SK-N-SH (cell line): ENCODE measurements at regions not wholly inside any gene's neighbourhood (a gene's known extent, or its start where the extent isn't known, plus 50 kb on each side); places are given as distances from the start of the nearest gene placed in this dataset.

Experiments
- CTCF ChIA-PET: fragments of 300-600, 350-600 bp; formaldehyde crosslinking; extraction: SDS; loops from one replicate; lab custom pipeline; 2021; lab: Yijun Ruan, JAX
- POLR2A ChIA-PET: fragments of 350-600 bp; sonication (Branson Sonifier 250); formaldehyde crosslinking; extraction: SDS; loops from one replicate; lab custom pipeline; 2020; ENCODE audit warnings: antibody characterized with exemption, inconsistent platforms; lab: Yijun Ruan, JAX
- DNase-seq: peaks from one replicate; pipeline ENCODE4 v3.0.0; 2012
- H2AFZ ChIP-seq: fragments of 200-600 bp; sonication (generic); 2 replicates; pipeline ENCODE4 v1.8.1; 2016; ENCODE audit warnings: antibody characterized with exemption, mild to moderate bottlenecking, low read depth
- H3F3A ChIP-seq: fragments of 200-600 bp; sonication (generic); replicated peaks from 2 replicates; pipeline ENCODE3; 2016; ENCODE audit warnings: antibody characterized with exemption, mild to moderate bottlenecking; ENCODE audit not compliant: insufficient read depth
- H3K27ac ChIP-seq, 2 experiments: fragments of 200-500 bp in 1 of 2; fragments of 200-600 bp in 1 of 2; sonication (Bioruptor generic) in 1 of 2; sonication (generic), shearing (Covaris generic) in 1 of 2; 2 replicates each; pipeline versions ENCODE4 v1.5.1 to v1.6.1; 2014 to 2016; ENCODE audit warnings: low read depth in 2 of 2, inconsistent platforms in 1 of 2, low read length in 1 of 2, mild to moderate bottlenecking in 1 of 2, mixed read lengths in 1 of 2
- H3K27me3 ChIP-seq: fragments of 200-600 bp; sonication (generic), shearing (Covaris generic); 2 replicates; pipeline ENCODE4 v1.6.1; 2016; ENCODE audit warnings: mixed run types; ENCODE audit not compliant: insufficient read depth
- H3K36me3 ChIP-seq, 2 experiments: fragments of 200-500 bp in 1 of 2; fragments of 200-600 bp in 1 of 2; sonication (Bioruptor generic) in 1 of 2; sonication (generic) in 1 of 2; replicated peaks in 1 of 2; 2 replicates each; pipeline versions ENCODE3 to v1.5.1; 2014 to 2016; ENCODE audit warnings: low read length in 1 of 2, mild to moderate bottlenecking in 1 of 2; ENCODE audit not compliant: insufficient read depth in 2 of 2, control insufficient read depth in 1 of 2
- H3K4me1 ChIP-seq, 2 experiments: fragments of 200-500 bp in 1 of 2; fragments of 200-600 bp in 1 of 2; sonication (Bioruptor generic) in 1 of 2; sonication (generic), shearing (Covaris generic) in 1 of 2; 2 replicates each; pipeline versions ENCODE4 v1.5.1 to v1.6.1; 2014 to 2016; ENCODE audit warnings: low read depth in 1 of 2, low read length in 1 of 2, mixed run types in 1 of 2; ENCODE audit not compliant: insufficient read depth in 2 of 2, control insufficient read depth in 1 of 2
- H3K4me2 ChIP-seq: fragments of 200-600 bp; sonication (generic), shearing (Covaris generic); 2 replicates; pipeline ENCODE4 v1.6.1; 2017; ENCODE audit warnings: mixed run types
- H3K4me3 ChIP-seq, 2 experiments: fragments of 200-500 bp in 1 of 2; fragments of 200-600 bp in 1 of 2; sonication (Bioruptor generic) in 1 of 2; sonication (generic), shearing (Covaris generic) in 1 of 2; 2 replicates each; pipeline versions ENCODE4 v1.5.1 to v1.8.1; 2014 to 2016; ENCODE audit warnings: low read depth in 2 of 2, inconsistent platforms in 1 of 2, low read length in 1 of 2, mild to moderate bottlenecking in 1 of 2, mixed read lengths in 1 of 2, moderate library complexity in 1 of 2
- H3K79me2 ChIP-seq: fragments of 200-600 bp; sonication (generic); 2 replicates; pipeline ENCODE4 v1.8.1; 2017; ENCODE audit warnings: mild to moderate bottlenecking; ENCODE audit not compliant: insufficient read depth
- H3K9ac ChIP-seq: fragments of 200-600 bp; sonication (generic); 2 replicates; pipeline ENCODE4 v1.6.1; 2017; ENCODE audit warnings: mixed run types
- H3K9me2 ChIP-seq: fragments of 200-600 bp; sonication (generic); 2 replicates; pipeline ENCODE4 v1.6.1; 2017; ENCODE audit warnings: mixed run types
- H3K9me3 ChIP-seq: fragments of 200-600 bp; sonication (generic); 2 replicates; pipeline ENCODE4 v1.6.1; 2017; ENCODE audit warnings: mixed run types, mild to moderate bottlenecking, moderate library complexity
- H4K20me1 ChIP-seq: fragments of 200-600 bp; sonication (generic); 2 replicates; pipeline ENCODE4 v1.6.1; 2017; ENCODE audit warnings: mild to moderate bottlenecking, mixed run types; ENCODE audit not compliant: insufficient read depth
- CTCF ChIP-seq: fragments of 200-600 bp; sonication (generic); IDR thresholded peaks from 2 replicates; pipeline ENCODE4 v1.6.1; 2017; ENCODE audit warnings: antibody characterized with exemption, mild to moderate bottlenecking, moderate library complexity
- ELF1 ChIP-seq: IDR thresholded peaks from 2 replicates; pipeline ENCODE4 v1.4.0; 2012
- EP300 ChIP-seq, 2 experiments: IDR thresholded peaks; 2 replicates each; pipeline versions ENCODE4 v1.4.0 to v1.6.1; 2012; ENCODE audit warnings: borderline replicate concordance in 1 of 2, low read depth in 1 of 2, low read length in 1 of 2
- EZH2phosphoT487 ChIP-seq: fragments of 200-600 bp; sonication (generic); IDR thresholded peaks from 2 replicates; pipeline ENCODE4 v1.6.1; 2017; ENCODE audit warnings: low read depth, mixed run types, mild to moderate bottlenecking, antibody characterized with exemption, moderate library complexity, borderline replicate concordance
- FOXM1 ChIP-seq: IDR thresholded peaks from 2 replicates; pipeline ENCODE4 v1.4.0; 2012; ENCODE audit warnings: low read depth, mild to moderate bottlenecking
- JUND ChIP-seq: IDR thresholded peaks from 2 replicates; pipeline ENCODE4 v1.4.0; 2012
- MXI1 ChIP-seq: IDR thresholded peaks from 2 replicates; pipeline ENCODE4 v1.6.1; 2012; ENCODE audit warnings: mild to moderate bottlenecking, low read depth, low read length, improper control_type of control experiment
- NRF1 ChIP-seq: IDR thresholded peaks from 2 replicates; pipeline ENCODE4 v1.6.1; 2012; ENCODE audit warnings: low read depth, mild to moderate bottlenecking, low read length
- REST ChIP-seq: IDR thresholded peaks from 2 replicates; pipeline ENCODE4 v1.6.1; 2012; ENCODE audit warnings: mild to moderate bottlenecking, low read depth, low read length, moderate library complexity
- RFX5 ChIP-seq: IDR thresholded peaks from 2 replicates; pipeline ENCODE4 v1.6.1; 2012; ENCODE audit warnings: mild to moderate bottlenecking, improper control_type of control experiment, low read length
- RXRA ChIP-seq: IDR thresholded peaks from 2 replicates; pipeline ENCODE4 v1.4.0; 2012; ENCODE audit warnings: low read depth, mild to moderate bottlenecking, borderline replicate concordance
- SMC3 ChIP-seq: IDR thresholded peaks from 2 replicates; pipeline ENCODE4 v1.6.1; 2012; ENCODE audit warnings: low read depth, low read length, improper control_type of control experiment
- TAF1 ChIP-seq: IDR thresholded peaks from 2 replicates; pipeline ENCODE4 v1.6.1; 2012; ENCODE audit warnings: low read depth, mild to moderate bottlenecking, low read length, moderate library complexity, borderline replicate concordance
- TEAD4 ChIP-seq: IDR thresholded peaks from 2 replicates; pipeline ENCODE4 v1.4.0; 2012; ENCODE audit warnings: mild to moderate bottlenecking, borderline replicate concordance; ENCODE audit not compliant: insufficient read depth
- USF1 ChIP-seq: IDR thresholded peaks from 2 replicates; pipeline ENCODE4 v1.4.0; 2012; ENCODE audit warnings: low read depth, borderline replicate concordance
- USF2 ChIP-seq: fragments of 150-350 bp; IDR thresholded peaks from 2 replicates; pipeline ENCODE4 v1.6.1; 2017; ENCODE audit warnings: antibody characterized with exemption, low read length, low read depth, borderline replicate concordance
- ZBTB33 ChIP-seq: IDR thresholded peaks from 2 replicates; pipeline ENCODE4 v1.4.0; 2012; ENCODE audit warnings: low read depth, borderline replicate concordance
- WGBS: methylation state at CpG from one replicate; pipeline ENCODE4 v1.1.6; 2017; ENCODE audit warnings: low lambda C conversion rate; 5-methylcytosine and 5-hydroxymethylcytosine counted together

GRCh38 chr3:177569193-177569592 lies 371.9 kb upstream of the TBL1XR1 start:
- no peaks in the 10 kb centered on the region for H4K20me1 ChIP-seq
- H3K4me3 ChIP-seq, result no peak overlapping the region
- no peak for DNase-seq
- no peak overlapping the region for H3K4me2 ChIP-seq
- TF ChIP-seq ELF1 (no peak), ZBTB33 (no peak), MXI1 (no peak), USF1 (no peak), RXRA (no peak), JUND (no peak), TAF1 (no peak), EZH2phosphoT487 (no peak), TEAD4 (no peak), FOXM1 (no peak), CTCF (no peak), NRF1 (no peak), RFX5 (no peak), REST (no peak), SMC3 (no peak), EP300 (IDR thresholded peaks at IDR 0.05; ENCODE audit: borderline replicate concordance in 1 of 2, low read depth in 1 of 2, low read length in 1 of 2) (no peak), USF2 (no peak)
- 97% methylated on average over 4 of the region's 4 CpGs for WGBS
- no peaks in the 10 kb centered on the region for H3K36me3 ChIP-seq
- H3K4me1 ChIP-seq, result peaks cover 0 to 10% of the 10 kb centered on the region in 2 experiments; a peak in 2 of 4 replicates
- no peaks in the 10 kb centered on the region for H3K9me3 ChIP-seq
- CTCF ChIA-PET, result no interaction called here
- H3K27me3 ChIP-seq, result no peaks in the 10 kb centered on the region
- POLR2A ChIA-PET, result no interaction called here
- H3K79me2 ChIP-seq, result no peaks in the 10 kb centered on the region
- peaks cover 4% of the 10 kb centered on the region for H3F3A ChIP-seq
- no peak overlapping the region for H3K9ac ChIP-seq
- no peak overlapping the region for H3K27ac ChIP-seq
- H3K9me2 ChIP-seq, result no peaks in the 10 kb centered on the region
- H2AFZ ChIP-seq, result no peak overlapping the region
